ENCODE measurements at regions not wholly inside any gene's neighbourhood (a gene's known extent, or its start where the extent isn't known, plus 50 kb on each side); places are given as distances from the start of the nearest gene placed in this dataset.

- Histone ChIP-seq H3K27ac (no peak overlapping the region), H3K4me3 (no peak overlapping the region), H3K4me1 (peaks cover under 1 to 4% of the 10 kb centered on the region in 2 donors), H3K27me3 (no peaks in the 10 kb centered on the region), H3K36me3 (no peaks in the 10 kb centered on the region), H3K9me3 (no peaks in the 10 kb centered on the region)
- intact Hi-C loops (cut with DNase I; ENCODE audit: low total_unique reads) = no loop called here
- no peak for TF ChIP-seq POLR2A (IDR thresholded peaks at IDR 0.05)
- no peak for TF ChIP-seq CTCF (IDR thresholded peaks at IDR 0.05 in 4 of 5, conservative IDR thresholded peaks at IDR 0.05 in 1 of 5)
- in situ Hi-C loops (cut with MboI; ENCODE audit: low sequenced_read_pairs in 4 of 4) = no loop called here
- ATAC-seq (no peak), DNase-seq (no peak)
Observed at GRCh38 chr10:3892440-3893425, 107.7 kb upstream of the KLF6 start.

- Histone ChIP-seq H3K4me1 (peaks cover 14 to 17% of the 10 kb centered on the region in 2 donors), H3K4me3 (no peak overlapping the region), H3K27me3 (no peaks in the 10 kb centered on the region), H3K27ac (no peak overlapping the region), H3K36me3 (no peaks in the 10 kb centered on the region), H3K9me3 (no peaks in the 10 kb centered on the region)
- TF ChIP-seq POLR2A (IDR thresholded peaks at IDR 0.05) (no peak), CTCF (IDR thresholded peaks at IDR 0.05 in 4 of 5, conservative IDR thresholded peaks at IDR 0.05 in 1 of 5) (no peak)
- intact Hi-C loops (cut with DNase I; ENCODE audit: low total_unique reads) = no loop called here
- DNase-seq = no peak
- no peak for ATAC-seq
- in situ Hi-C loops (cut with MboI; ENCODE audit: low sequenced_read_pairs in 4 of 4) = no loop called here
Observed at GRCh38 chr10:3891396-3891795, 106.4 kb upstream of the KLF6 start.

- Histone ChIP-seq H3K27me3 (no peaks in the 10 kb centered on the region), H3K27ac (no peak overlapping the region), H3K36me3 (no peaks in the 10 kb centered on the region), H3K4me1 (peaks cover 16 to 21% of the 10 kb centered on the region in 2 donors), H3K4me3 (no peak overlapping the region), H3K9me3 (no peaks in the 10 kb centered on the region)
- intact Hi-C loops (cut with DNase I; ENCODE audit: low total_unique reads) (no loop called here), in situ Hi-C loops (cut with MboI; ENCODE audit: low sequenced_read_pairs in 4 of 4) (no loop called here)
- no peak for DNase-seq
- no peak for ATAC-seq
- TF ChIP-seq POLR2A (IDR thresholded peaks at IDR 0.05) = no peak
- no peak for TF ChIP-seq CTCF (IDR thresholded peaks at IDR 0.05 in 4 of 5, conservative IDR thresholded peaks at IDR 0.05 in 1 of 5)
Observed at GRCh38 chr10:3890602-3891352, 105.8 kb upstream of the KLF6 start.

GRCh38 chr10:3889961-3890522 lies 105.0 kb upstream of the KLF6 start:
- ATAC-seq = no peak
- intact Hi-C loops (cut with DNase I; ENCODE audit: low total_unique reads) (loop anchor here (5.0 to 10.0 kb wide), 3 partner anchors 78 to 765 kb away; no protein-coding TSS in a partner anchor), in situ Hi-C loops (cut with MboI; ENCODE audit: low sequenced_read_pairs in 4 of 4) (no loop called here)
- TF ChIP-seq POLR2A (IDR thresholded peaks at IDR 0.05) = no peak
- no peak for DNase-seq
- H3K36me3 ChIP-seq = no peaks in the 10 kb centered on the region
- peaks cover 16 to 21% of the 10 kb centered on the region in 2 donors for H3K4me1 ChIP-seq
- no peaks in the 10 kb centered on the region for H3K27me3 ChIP-seq
- no peak overlapping the region for H3K27ac ChIP-seq
- no peak overlapping the region for H3K4me3 ChIP-seq
- H3K9me3 ChIP-seq = no peaks in the 10 kb centered on the region
